WI38 (cell line): ENCODE measurements at regions not wholly inside any gene's neighbourhood (a gene's known extent, or its start where the extent isn't known, plus 50 kb on each side); places are given as distances from the start of the nearest gene placed in this dataset.

Experiments
- H3K4me3 ChIP-seq: 2 replicates; pipeline ENCODE4 v1.5.1; 2011; ENCODE audit warnings: low read depth, mild to moderate bottlenecking, control low read depth, low read length
- CTCF ChIP-seq: IDR thresholded peaks from 2 replicates; pipeline ENCODE4 v1.5.1; 2012; ENCODE audit warnings: low read depth, mild to moderate bottlenecking, control low read depth, low read length

GRCh38 chr3:81439108-81439507, 322.3 kb downstream of the GBE1 start:
- no peak for TF ChIP-seq CTCF
- H3K4me3 ChIP-seq = no peak overlapping the region

GRCh38 chr3:81437683-81438082, 323.8 kb downstream of the GBE1 start:
- H3K4me3 ChIP-seq = no peak overlapping the region
- no peak for TF ChIP-seq CTCF

GRCh38 chr3:81436182-81436581, 325.3 kb downstream of the GBE1 start:
- TF ChIP-seq CTCF = no peak
- H3K4me3 ChIP-seq = no peak overlapping the region

- TF ChIP-seq CTCF = no peak
- no peak overlapping the region for H3K4me3 ChIP-seq
Observed at GRCh38 chr3:81435050-81435449, 326.4 kb downstream of the GBE1 start.

- no peak overlapping the region for H3K4me3 ChIP-seq
- no peak for TF ChIP-seq CTCF
Observed at GRCh38 chr3:81434161-81434560, 327.3 kb downstream of the GBE1 start.

GRCh38 chr3:81433675-81434074, 327.8 kb downstream of the GBE1 start:
- H3K4me3 ChIP-seq = no peak overlapping the region
- no peak for TF ChIP-seq CTCF

GRCh38 chr3:81432456-81432855, 329.0 kb downstream of the GBE1 start:
- no peak for TF ChIP-seq CTCF
- H3K4me3 ChIP-seq = no peak overlapping the region
